ENCODE measurements at regions not wholly inside any gene's neighbourhood (a gene's known extent, or its start where the extent isn't known, plus 50 kb on each side); places are given as distances from the start of the nearest gene placed in this dataset.

DNA sequence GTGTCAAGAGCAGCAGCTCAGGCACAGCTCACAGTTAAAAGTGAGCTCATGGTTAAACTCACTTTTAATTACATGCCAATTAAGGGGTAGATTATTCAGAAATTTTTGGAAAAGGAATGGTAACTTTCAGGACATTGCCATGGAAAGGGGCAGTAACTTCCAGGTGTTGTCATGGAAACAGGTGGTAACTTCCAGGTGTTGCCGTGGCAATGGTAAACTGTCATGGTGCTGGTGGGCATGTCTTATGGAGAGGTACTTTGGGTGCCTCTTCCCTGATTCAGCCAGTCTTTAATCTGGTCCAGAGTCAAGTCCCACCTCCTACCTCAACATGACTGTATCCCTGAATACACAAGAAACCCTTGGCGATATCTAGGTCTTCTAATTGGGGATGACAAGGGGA is 223.2 kb upstream of the TAS2R1 start:
- TF ChIP-seq POLR2A (IDR thresholded peaks at IDR 0.05; ENCODE audit: control extremely low read depth in 1 of 2, low read depth in 2 of 2, low read length in 2 of 2) = no peak
- TF ChIP-seq, protein P1, sequence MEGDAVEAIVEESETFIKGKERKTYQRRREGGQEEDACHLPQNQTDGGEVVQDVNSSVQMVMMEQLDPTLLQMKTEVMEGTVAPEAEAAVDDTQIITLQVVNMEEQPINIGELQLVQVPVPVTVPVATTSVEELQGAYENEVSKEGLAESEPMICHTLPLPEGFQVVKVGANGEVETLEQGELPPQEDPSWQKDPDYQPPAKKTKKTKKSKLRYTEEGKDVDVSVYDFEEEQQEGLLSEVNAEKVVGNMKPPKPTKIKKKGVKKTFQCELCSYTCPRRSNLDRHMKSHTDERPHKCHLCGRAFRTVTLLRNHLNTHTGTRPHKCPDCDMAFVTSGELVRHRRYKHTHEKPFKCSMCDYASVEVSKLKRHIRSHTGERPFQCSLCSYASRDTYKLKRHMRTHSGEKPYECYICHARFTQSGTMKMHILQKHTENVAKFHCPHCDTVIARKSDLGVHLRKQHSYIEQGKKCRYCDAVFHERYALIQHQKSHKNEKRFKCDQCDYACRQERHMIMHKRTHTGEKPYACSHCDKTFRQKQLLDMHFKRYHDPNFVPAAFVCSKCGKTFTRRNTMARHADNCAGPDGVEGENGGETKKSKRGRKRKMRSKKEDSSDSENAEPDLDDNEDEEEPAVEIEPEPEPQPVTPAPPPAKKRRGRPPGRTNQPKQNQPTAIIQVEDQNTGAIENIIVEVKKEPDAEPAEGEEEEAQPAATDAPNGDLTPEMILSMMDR (IDR thresholded peaks at IDR 0.05; ENCODE audit: control extremely low read depth in 1 of 3, insufficient read depth in 1 of 3, low read depth in 1 of 3, low read length in 3 of 3) = no peak
- no peak for TF ChIP-seq RAD21 (IDR thresholded peaks at IDR 0.05 in 1 of 2, conservative IDR thresholded peaks at IDR 0.05 in 1 of 2; ENCODE audit: low read depth in 2 of 2, low read length in 2 of 2)
- no peak for TF ChIP-seq TAF1 (IDR thresholded peaks at IDR 0.05; ENCODE audit: low read depth, low read length)
- no peak for TF ChIP-seq POLR2AphosphoS5 (IDR thresholded peaks at IDR 0.05; ENCODE audit: low read depth, low read length)
- TF ChIP-seq MAFK (IDR thresholded peaks at IDR 0.05; ENCODE audit: low read depth, low read length) = no peak
- no peak for TF ChIP-seq SIX5 (IDR thresholded peaks at IDR 0.05; ENCODE audit: low read depth, low read length)
- no peak for TF ChIP-seq JUN (IDR thresholded peaks at IDR 0.05; ENCODE audit: low read depth, low read length)
